GM23338 (cell line): ENCODE measurements at regions not wholly inside any gene's neighbourhood (a gene's known extent, or its start where the extent isn't known, plus 50 kb on each side); places are given as distances from the start of the nearest gene placed in this dataset.

Source experiments
- ATAC-seq: fragments of 200-7000 bp; cut with Tn5 transposase; 3 replicates; pipeline ENCODE4 v1.9.1; 2020
- DNase-seq: peaks from one replicate; pipeline ENCODE4 v3.0.0-alpha.2; 2015; ENCODE audit warnings: low spot score
- H2AFZ ChIP-seq: fragments of 200-600 bp; sonication (generic); 2 replicates; pipeline ENCODE4 v1.8.0; 2016; ENCODE audit warnings: antibody characterized with exemption, mild to moderate bottlenecking, moderate library complexity
- H3F3A ChIP-seq: fragments of 200-600 bp; sonication (generic); replicated peaks from 2 replicates; pipeline ENCODE4 v1.8.0; 2017; ENCODE audit warnings: antibody characterized with exemption, mixed run types, low read depth
- H3K27ac ChIP-seq: fragments of 200-600 bp; sonication (generic); 2 replicates; pipeline ENCODE4 v1.6.1; 2016; ENCODE audit warnings: low read depth
- H3K27me3 ChIP-seq: fragments of 200-600 bp; sonication (generic); 2 replicates; pipeline ENCODE4 v1.8.0; 2016; ENCODE audit warnings: mild to moderate bottlenecking, mixed run types, moderate library complexity; ENCODE audit not compliant: insufficient read depth
- H3K36me3 ChIP-seq: fragments of 200-600 bp; sonication (generic); 2 replicates; pipeline ENCODE4 v1.8.0; 2016; ENCODE audit warnings: mild to moderate bottlenecking; ENCODE audit not compliant: insufficient read depth
- H3K4me1 ChIP-seq: fragments of 200-600 bp; sonication (generic); 2 replicates; pipeline ENCODE4 v1.8.0; 2016; ENCODE audit warnings: mild to moderate bottlenecking, moderate library complexity; ENCODE audit not compliant: insufficient read depth
- H3K4me2 ChIP-seq: fragments of 200-600 bp; sonication (generic); 2 replicates; pipeline ENCODE4 v1.7.1; 2017; ENCODE audit warnings: mixed run types
- H3K4me3 ChIP-seq: fragments of 200-600 bp; sonication (generic); 2 replicates; pipeline ENCODE4 v1.6.1; 2016; ENCODE audit warnings: mixed run types
- H3K79me2 ChIP-seq: fragments of 200-600 bp; sonication (generic); replicated peaks from 2 replicates; pipeline ENCODE4 v1.8.0; 2017; ENCODE audit warnings: mild to moderate bottlenecking; ENCODE audit not compliant: insufficient read depth
- H3K9me2 ChIP-seq: fragments of 200-600 bp; sonication (generic); 2 replicates; pipeline ENCODE4 v1.8.0; 2017; ENCODE audit not compliant: insufficient read depth
- H4K20me1 ChIP-seq: fragments of 200-600 bp; sonication (generic); replicated peaks from 2 replicates; pipeline ENCODE4 v1.8.0; 2017; ENCODE audit warnings: mild to moderate bottlenecking; ENCODE audit not compliant: insufficient read depth
- H3K27ac Mint-ChIP-seq: 2 replicates; pipeline ENCODE4 v1.8.0; 2020; ENCODE audit warnings: inconsistent platforms, mild to moderate bottlenecking, moderate library complexity, mixed read lengths
- H3K27me3 Mint-ChIP-seq: 3 replicates; pipeline ENCODE4 v1.8.0; 2022; ENCODE audit warnings: low read depth, mild to moderate bottlenecking, moderate library complexity, mixed read lengths, inconsistent platforms; ENCODE audit not compliant: insufficient read depth, poor library complexity
- H3K36me3 Mint-ChIP-seq: 3 replicates; pipeline ENCODE4 v1.8.0; 2021; ENCODE audit warnings: low read depth, mild to moderate bottlenecking, inconsistent platforms, moderate library complexity, mixed read lengths
- H3K4me1 Mint-ChIP-seq: 3 replicates; pipeline ENCODE4 v1.8.0; 2020; ENCODE audit warnings: mild to moderate bottlenecking, inconsistent platforms, mixed read lengths
- H3K4me3 Mint-ChIP-seq: 3 replicates; pipeline ENCODE4 v1.8.0; 2021; ENCODE audit warnings: moderate library complexity, mild to moderate bottlenecking, inconsistent platforms, mixed read lengths
- H3K9me3 Mint-ChIP-seq: 3 replicates; pipeline ENCODE4 v1.8.0; 2020; ENCODE audit warnings: moderate library complexity, mild to moderate bottlenecking, inconsistent platforms, mixed read lengths
- CREB1 ChIP-seq: fragments of 250-450 bp; sonication (Bioruptor Pico); IDR thresholded peaks from 2 replicates; pipeline ENCODE4 v1.5.0; 2020; ENCODE audit warnings: low read depth, mild to moderate bottlenecking, moderate library complexity
- JUNB ChIP-seq: IDR thresholded peaks from one replicate; pipeline ENCODE4 v1.6.1; 2016; ENCODE audit warnings: antibody characterized with exemption; ENCODE audit not compliant: unreplicated experiment
- NANOG ChIP-seq: IDR thresholded peaks from 2 replicates; pipeline ENCODE4 v1.6.1; 2016; ENCODE audit warnings: antibody characterized with exemption, borderline replicate concordance
- STAT1 ChIP-seq: IDR thresholded peaks from one replicate; pipeline ENCODE4 v1.6.1; 2016; ENCODE audit warnings: antibody characterized with exemption; ENCODE audit not compliant: unreplicated experiment
- ZNF331 ChIP-seq: fragments of 250-450 bp; sonication (Bioruptor Pico); IDR thresholded peaks from 2 replicates; pipeline ENCODE4 v1.5.0; 2020; ENCODE audit warnings: low read depth, mild to moderate bottlenecking, moderate library complexity
- TF ChIP-seq, protein P1 (sequence below), 2 experiments: fragments of 200-600 bp in 1 of 2; sonication (generic) in 1 of 2; conservative IDR thresholded peaks; 2 replicates each; pipeline versions ENCODE4 v1.5.1 to v1.6.1; 2016 to 2017; ENCODE audit warnings: antibody characterized with exemption in 2 of 2, low read depth in 2 of 2, mild to moderate bottlenecking in 2 of 2, moderate library complexity in 1 of 2
- TF ChIP-seq, protein P2 (sequence below): fragments of 250-450 bp; sonication (Bioruptor Pico); IDR thresholded peaks from 2 replicates; pipeline ENCODE4 v1.5.0; 2020; ENCODE audit warnings: mild to moderate bottlenecking, moderate library complexity

DNA sequence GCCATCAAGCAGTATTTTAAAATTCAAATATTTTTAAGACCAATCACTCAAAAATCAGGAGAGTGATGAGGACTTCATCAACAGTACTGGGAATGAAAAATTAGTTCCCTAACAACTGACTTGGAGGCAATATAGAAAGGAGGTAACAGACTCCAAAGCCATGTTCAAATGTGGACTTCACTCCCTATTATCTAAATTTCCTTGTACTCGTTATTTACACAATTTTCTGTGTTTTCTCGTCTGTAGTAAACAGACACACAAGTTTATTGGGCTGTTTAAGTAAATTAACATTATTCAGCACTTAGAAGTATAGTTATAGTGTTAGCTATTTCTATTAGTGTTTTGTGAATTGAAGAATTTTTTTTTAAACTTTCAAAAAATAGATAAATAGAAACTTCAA lies 159.5 kb upstream of the FTMT start (continued):
- TF ChIP-seq, protein P1, sequence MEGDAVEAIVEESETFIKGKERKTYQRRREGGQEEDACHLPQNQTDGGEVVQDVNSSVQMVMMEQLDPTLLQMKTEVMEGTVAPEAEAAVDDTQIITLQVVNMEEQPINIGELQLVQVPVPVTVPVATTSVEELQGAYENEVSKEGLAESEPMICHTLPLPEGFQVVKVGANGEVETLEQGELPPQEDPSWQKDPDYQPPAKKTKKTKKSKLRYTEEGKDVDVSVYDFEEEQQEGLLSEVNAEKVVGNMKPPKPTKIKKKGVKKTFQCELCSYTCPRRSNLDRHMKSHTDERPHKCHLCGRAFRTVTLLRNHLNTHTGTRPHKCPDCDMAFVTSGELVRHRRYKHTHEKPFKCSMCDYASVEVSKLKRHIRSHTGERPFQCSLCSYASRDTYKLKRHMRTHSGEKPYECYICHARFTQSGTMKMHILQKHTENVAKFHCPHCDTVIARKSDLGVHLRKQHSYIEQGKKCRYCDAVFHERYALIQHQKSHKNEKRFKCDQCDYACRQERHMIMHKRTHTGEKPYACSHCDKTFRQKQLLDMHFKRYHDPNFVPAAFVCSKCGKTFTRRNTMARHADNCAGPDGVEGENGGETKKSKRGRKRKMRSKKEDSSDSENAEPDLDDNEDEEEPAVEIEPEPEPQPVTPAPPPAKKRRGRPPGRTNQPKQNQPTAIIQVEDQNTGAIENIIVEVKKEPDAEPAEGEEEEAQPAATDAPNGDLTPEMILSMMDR (conservative IDR thresholded peaks at IDR 0.05; ENCODE audit: low read depth in 2 of 2): no peak
- TF ChIP-seq STAT1 (no peak), ZNF331 (no peak), JUNB (no peak), CREB1 (CRISPR knock-in tag) (no peak)

DNA sequence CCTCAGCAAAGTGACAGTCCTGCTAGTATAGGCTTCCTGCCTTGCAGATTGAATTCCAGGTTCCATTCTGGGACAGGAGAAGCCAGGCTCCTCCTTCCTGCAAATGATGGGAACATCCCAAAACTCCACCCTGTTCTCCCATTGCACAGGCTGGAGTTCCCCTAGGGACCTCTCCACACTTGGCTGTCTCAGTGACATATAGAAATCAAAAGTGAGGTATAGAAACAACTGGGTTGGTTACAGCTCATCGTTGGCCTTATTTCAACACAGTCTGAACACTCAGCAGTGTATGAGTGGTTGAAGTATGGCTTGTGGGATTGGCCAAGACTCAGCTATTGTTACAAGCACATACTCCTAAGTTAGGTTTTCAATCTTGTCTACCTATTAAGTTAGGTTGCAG lies 157.8 kb upstream of the FTMT start:
- peak overlapping the region; percentile 23; the same call in 1 of the 2 replicates for H3K4me2 ChIP-seq

More for the DNA sequence above, 157.8 kb upstream of the FTMT start:
- Histone ChIP-seq H3K4me1 (peaks cover 18% of the 10 kb centered on the region), H4K20me1 (no peaks in the 10 kb centered on the region), H3K4me3 (no peak overlapping the region), H2AFZ (peak overlapping the region; percentile 84; the same call in 1 of the 2 replicates), H3F3A (no peaks in the 10 kb centered on the region), H3K27ac (no peak overlapping the region), H3K9me2 (no peaks in the 10 kb centered on the region), H3K79me2 (no peaks in the 10 kb centered on the region), H3K36me3 (no peaks in the 10 kb centered on the region), H3K27me3 (no peaks in the 10 kb centered on the region)
- Mint-ChIP-seq H3K9me3 (no peaks in the 10 kb centered on the region), H3K36me3 (no peaks in the 10 kb centered on the region), H3K4me3 (no peak overlapping the region), H3K27me3 (no peaks in the 10 kb centered on the region), H3K4me1 (peaks cover 22% of the 10 kb centered on the region), H3K27ac (no peak overlapping the region)
- ATAC-seq (peak; percentile 35), DNase-seq (no peak)
- TF ChIP-seq NANOG: no peak
- no peak for TF ChIP-seq ZNF331
- no peak for TF ChIP-seq STAT1
- TF ChIP-seq, protein P2, sequence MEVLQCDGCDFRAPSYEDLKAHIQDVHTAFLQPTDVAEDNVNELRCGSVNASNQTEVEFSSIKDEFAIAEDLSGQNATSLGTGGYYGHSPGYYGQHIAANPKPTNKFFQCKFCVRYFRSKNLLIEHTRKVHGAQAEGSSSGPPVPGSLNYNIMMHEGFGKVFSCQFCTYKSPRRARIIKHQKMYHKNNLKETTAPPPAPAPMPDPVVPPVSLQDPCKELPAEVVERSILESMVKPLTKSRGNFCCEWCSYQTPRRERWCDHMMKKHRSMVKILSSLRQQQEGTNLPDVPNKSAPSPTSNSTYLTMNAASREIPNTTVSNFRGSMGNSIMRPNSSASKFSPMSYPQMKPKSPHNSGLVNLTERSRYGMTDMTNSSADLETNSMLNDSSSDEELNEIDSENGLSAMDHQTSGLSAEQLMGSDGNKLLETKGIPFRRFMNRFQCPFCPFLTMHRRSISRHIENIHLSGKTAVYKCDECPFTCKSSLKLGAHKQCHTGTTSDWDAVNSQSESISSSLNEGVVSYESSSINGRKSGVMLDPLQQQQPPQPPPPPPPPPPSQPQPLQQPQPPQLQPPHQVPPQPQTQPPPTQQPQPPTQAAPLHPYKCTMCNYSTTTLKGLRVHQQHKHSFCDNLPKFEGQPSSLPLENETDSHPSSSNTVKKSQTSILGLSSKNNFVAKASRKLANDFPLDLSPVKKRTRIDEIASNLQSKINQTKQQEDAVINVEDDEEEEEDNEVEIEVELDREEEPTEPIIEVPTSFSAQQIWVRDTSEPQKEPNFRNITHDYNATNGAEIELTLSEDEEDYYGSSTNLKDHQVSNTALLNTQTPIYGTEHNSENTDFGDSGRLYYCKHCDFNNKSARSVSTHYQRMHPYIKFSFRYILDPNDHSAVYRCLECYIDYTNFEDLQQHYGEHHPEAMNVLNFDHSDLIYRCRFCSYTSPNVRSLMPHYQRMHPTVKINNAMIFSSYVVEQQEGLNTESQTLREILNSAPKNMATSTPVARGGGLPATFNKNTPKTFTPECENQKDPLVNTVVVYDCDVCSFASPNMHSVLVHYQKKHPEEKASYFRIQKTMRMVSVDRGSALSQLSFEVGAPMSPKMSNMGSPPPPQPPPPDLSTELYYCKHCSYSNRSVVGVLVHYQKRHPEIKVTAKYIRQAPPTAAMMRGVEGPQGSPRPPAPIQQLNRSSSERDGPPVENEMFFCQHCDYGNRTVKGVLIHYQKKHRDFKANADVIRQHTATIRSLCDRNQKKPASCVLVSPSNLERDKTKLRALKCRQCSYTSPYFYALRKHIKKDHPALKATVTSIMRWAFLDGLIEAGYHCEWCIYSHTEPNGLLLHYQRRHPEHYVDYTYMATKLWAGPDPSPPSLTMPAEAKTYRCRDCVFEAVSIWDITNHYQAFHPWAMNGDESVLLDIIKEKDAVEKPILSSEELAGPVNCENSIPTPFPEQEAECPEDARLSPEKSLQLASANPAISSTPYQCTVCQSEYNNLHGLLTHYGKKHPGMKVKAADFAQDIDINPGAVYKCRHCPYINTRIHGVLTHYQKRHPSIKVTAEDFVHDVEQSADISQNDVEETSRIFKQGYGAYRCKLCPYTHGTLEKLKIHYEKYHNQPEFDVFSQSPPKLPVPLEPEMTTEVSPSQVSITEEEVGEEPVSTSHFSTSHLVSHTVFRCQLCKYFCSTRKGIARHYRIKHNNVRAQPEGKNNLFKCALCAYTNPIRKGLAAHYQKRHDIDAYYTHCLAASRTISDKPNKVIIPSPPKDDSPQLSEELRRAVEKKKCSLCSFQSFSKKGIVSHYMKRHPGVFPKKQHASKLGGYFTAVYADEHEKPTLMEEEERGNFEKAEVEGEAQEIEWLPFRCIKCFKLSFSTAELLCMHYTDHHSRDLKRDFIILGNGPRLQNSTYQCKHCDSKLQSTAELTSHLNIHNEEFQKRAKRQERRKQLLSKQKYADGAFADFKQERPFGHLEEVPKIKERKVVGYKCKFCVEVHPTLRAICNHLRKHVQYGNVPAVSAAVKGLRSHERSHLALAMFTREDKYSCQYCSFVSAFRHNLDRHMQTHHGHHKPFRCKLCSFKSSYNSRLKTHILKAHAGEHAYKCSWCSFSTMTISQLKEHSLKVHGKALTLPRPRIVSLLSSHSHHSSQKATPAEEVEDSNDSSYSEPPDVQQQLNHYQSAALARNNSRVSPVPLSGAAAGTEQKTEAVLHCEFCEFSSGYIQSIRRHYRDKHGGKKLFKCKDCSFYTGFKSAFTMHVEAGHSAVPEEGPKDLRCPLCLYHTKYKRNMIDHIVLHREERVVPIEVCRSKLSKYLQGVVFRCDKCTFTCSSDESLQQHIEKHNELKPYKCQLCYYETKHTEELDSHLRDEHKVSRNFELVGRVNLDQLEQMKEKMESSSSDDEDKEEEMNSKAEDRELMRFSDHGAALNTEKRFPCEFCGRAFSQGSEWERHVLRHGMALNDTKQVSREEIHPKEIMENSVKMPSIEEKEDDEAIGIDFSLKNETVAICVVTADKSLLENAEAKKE (CRISPR knock-in tag): no peak
- TF ChIP-seq JUNB: no peak
